Naive thymus-derived CD8-positive, alpha-beta T cell (primary cell): ENCODE measurements at regions not wholly inside any gene's neighbourhood (a gene's known extent, or its start where the extent isn't known, plus 50 kb on each side); places are given as distances from the start of the nearest gene placed in this dataset.

Experiments
- ATAC-seq, 2 donors: fragments of 150-1000 bp; cut with Tn5 transposase in 1 of 2; sonication (Bioruptor Pico), chemical (Tn5 transposase) in 1 of 2; 1 replicate in 1 of 2; 2 replicates in 1 of 2; pipeline ENCODE4 v1.10.0; 2021; ENCODE audit warnings: mild to moderate bottlenecking in 2 of 2, moderate library complexity in 2 of 2
- POLR2A ChIA-PET: fragments of 350-600 bp; sonication (Branson Sonifier 250); formaldehyde crosslinking; loops from one replicate; lab custom pipeline; 2021; ENCODE audit warnings: antibody characterized with exemption; lab: Charles Lee
- DNase-seq, 10 donors: peaks; one replicate each; pipeline versions ENCODE4 v3.0.0 to v3.0.0-alpha.2; 2020 to 2022
- H3K27ac Mint-ChIP-seq, 10 donors: one replicate each; pipeline ENCODE4 v1.8.0; 2020 to 2022; ENCODE audit warnings: mild to moderate bottlenecking in 10 of 10, mixed read lengths in 10 of 10, moderate library complexity in 4 of 10, inconsistent platforms in 1 of 10
- H3K27me3 Mint-ChIP-seq, 5 donors: one replicate each; pipeline ENCODE4 v1.8.0; 2021 to 2022; ENCODE audit warnings: mixed read lengths in 5 of 5
- H3K36me3 Mint-ChIP-seq, 3 donors: one replicate each; pipeline ENCODE4 v1.8.0; 2020 to 2022; ENCODE audit warnings: mixed read lengths in 3 of 3, mild to moderate bottlenecking in 2 of 3, inconsistent platforms in 1 of 3
- H3K4me1 Mint-ChIP-seq, 4 donors: one replicate each; pipeline ENCODE4 v1.8.0; 2021 to 2022; ENCODE audit warnings: mixed read lengths in 4 of 4
- H3K4me3 Mint-ChIP-seq, 10 donors: one replicate each; pipeline ENCODE4 v1.8.0; 2020 to 2022; ENCODE audit warnings: mild to moderate bottlenecking in 10 of 10, mixed read lengths in 10 of 10, moderate library complexity in 6 of 10, inconsistent platforms in 1 of 10
- H3K9me3 Mint-ChIP-seq, 9 donors: one replicate each; pipeline ENCODE4 v1.8.0; 2020 to 2022; ENCODE audit warnings: mixed read lengths in 9 of 9, mild to moderate bottlenecking in 3 of 9, inconsistent platforms in 1 of 9, moderate library complexity in 1 of 9

DNA sequence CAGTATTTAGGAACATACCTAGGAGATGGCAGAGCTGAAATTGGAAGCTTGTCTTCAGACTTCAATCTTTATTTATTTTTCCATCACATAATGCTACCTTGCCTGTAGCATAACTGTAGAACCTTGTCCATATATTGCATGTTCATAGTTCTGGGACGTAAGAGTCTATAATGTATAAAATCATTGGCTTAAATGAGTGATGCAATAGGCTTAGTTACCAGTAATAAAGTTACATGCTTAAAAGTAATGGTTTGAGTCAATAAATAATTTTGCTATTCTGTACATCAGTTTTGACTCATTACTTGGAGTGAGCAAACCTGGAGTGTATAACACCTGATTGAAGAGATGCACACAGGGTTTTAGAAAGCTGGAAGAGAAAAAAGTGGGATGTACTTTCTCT, 229.3 kb downstream of the CDCA7 start:
- DNase-seq, result no peak
- H3K27ac Mint-ChIP-seq, result no peak overlapping the region
- H3K9me3 Mint-ChIP-seq, result no peaks in the 10 kb centered on the region
- POLR2A ChIA-PET, result no interaction called here
- H3K4me3 Mint-ChIP-seq, result no peak overlapping the region
- no peak for ATAC-seq
- H3K27me3 Mint-ChIP-seq, result peaks cover 3 to 14% (median 8%) of the 10 kb centered on the region in 5 donors
- no peaks in the 10 kb centered on the region for H3K36me3 Mint-ChIP-seq
- no peaks in the 10 kb centered on the region for H3K4me1 Mint-ChIP-seq

DNA sequence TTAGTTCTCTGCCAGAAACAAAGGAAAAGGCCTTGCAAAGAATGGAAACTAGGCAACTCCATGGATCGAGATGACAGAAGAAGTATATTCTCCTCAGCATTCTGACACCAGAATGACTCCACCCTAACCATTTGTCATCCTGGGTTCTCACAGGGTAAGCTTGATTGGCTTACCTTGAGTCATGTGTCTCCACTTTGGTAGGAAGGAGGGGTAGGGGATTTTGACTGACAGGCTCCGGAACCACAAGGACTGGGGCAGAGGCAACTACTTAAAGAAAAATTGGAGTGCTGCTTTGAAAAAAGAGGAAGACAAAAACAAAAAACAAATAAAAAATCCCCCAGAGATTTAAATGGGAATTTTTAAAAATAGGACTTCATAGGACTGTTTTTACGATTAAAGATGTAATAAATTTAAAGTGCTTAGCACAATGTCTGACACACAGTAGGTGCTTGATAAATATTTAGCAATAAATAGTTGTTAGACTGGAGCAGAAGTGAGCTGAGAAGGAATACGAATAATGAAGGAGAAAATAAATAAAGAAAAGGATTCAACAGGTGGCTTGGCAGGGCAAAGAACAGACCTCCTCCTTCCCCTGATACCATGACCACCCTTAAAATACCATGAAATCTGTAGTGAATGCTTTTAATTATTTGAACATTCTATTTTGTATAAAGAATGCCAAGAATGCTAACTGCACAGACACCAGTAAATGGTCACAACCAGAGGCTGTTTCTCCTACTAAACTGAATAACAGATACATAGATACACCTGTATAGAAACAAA, 230.2 kb downstream of the CDCA7 start:
- no peak overlapping the region for H3K4me3 Mint-ChIP-seq
- ATAC-seq, result no peak
- no peak for DNase-seq
- H3K27ac Mint-ChIP-seq, result no peak overlapping the region
- H3K36me3 Mint-ChIP-seq, result no peaks in the 10 kb centered on the region
- POLR2A ChIA-PET, result no interaction called here
- no peaks in the 10 kb centered on the region for H3K9me3 Mint-ChIP-seq
- no peaks in the 10 kb centered on the region for H3K4me1 Mint-ChIP-seq
- H3K27me3 Mint-ChIP-seq, result peaks cover 3 to 22% (median 14%) of the 10 kb centered on the region in 5 donors

DNA sequence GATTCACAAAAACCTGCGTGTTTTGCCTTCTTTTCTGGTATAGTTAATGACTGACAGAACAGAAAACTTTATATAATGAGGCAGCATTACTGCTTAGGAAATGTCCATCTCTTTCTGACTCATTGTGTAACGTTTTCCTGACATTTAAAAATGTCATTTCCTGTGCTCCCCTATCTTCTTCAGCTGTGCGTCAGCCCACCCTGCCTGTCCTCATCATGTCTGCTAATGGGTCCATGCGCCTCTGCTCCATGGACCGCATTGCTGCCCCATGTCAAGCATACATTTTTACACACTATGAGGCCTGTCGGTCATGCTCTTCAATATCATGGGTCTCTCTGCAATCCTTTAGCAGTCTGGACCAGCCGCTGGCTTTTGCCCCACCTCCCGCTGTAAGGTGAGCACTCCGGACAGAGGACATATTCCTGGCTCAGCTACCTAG, 234.3 kb downstream of the CDCA7 start:
- DNase-seq (no peak), ATAC-seq (no peak)
- H3K36me3 Mint-ChIP-seq, result peaks cover 0 to 16% (median 3%) of the 10 kb centered on the region in 3 donors
- H3K9me3 Mint-ChIP-seq, result peaks cover 4 to 20% (median 9%) of the 10 kb centered on the region in 9 donors
- no peaks in the 10 kb centered on the region for H3K4me1 Mint-ChIP-seq
- no peak overlapping the region for H3K27ac Mint-ChIP-seq
- POLR2A ChIA-PET, result no interaction called here
- peaks cover 7 to 29% (median 12%) of the 10 kb centered on the region in 5 donors for H3K27me3 Mint-ChIP-seq
- H3K4me3 Mint-ChIP-seq, result no peak overlapping the region

DNA sequence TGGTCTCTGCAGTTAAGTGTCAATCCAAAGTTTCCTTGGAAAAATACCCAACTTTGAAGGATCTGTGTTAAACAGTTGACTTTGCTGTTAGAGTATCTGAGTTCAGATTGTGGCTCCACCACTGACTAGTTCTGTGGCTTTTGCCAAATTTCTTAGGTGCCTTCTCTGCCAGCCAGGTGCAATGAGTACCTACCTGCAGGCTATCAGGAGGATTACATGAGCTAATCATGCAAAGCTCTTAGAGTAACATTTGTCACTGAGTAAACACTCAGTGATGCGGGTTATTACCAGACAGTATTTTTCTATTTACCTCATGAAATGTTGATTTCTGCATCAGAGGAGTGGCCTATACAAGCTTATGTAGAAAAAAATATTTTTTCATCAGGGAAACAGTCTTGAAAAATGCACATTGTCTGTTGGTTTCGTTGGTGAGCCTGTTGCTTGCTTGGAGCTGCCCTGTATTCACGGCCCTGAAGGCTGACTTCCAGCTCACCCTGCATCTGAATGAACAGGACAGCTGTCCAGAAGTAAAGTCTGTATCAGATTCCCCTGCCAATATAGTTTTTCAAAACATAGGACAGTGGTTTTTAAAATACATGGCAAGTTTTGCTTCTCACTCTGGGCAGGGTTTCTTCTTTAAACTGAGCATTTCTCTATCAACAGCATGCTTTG, 235.1 kb downstream of the CDCA7 start:
- Mint-ChIP-seq H3K9me3 (peaks cover 4 to 27% (median 15%) of the 10 kb centered on the region in 9 donors), H3K27ac (no peak overlapping the region), H3K36me3 (peaks cover 0 to 23% (median 3%) of the 10 kb centered on the region in 3 donors), H3K27me3 (peaks cover 7 to 32% (median 11%) of the 10 kb centered on the region in 5 donors), H3K4me3 (no peak overlapping the region), H3K4me1 (no peaks in the 10 kb centered on the region)
- POLR2A ChIA-PET, result no interaction called here
- ATAC-seq (no peak), DNase-seq (no peak)

DNA sequence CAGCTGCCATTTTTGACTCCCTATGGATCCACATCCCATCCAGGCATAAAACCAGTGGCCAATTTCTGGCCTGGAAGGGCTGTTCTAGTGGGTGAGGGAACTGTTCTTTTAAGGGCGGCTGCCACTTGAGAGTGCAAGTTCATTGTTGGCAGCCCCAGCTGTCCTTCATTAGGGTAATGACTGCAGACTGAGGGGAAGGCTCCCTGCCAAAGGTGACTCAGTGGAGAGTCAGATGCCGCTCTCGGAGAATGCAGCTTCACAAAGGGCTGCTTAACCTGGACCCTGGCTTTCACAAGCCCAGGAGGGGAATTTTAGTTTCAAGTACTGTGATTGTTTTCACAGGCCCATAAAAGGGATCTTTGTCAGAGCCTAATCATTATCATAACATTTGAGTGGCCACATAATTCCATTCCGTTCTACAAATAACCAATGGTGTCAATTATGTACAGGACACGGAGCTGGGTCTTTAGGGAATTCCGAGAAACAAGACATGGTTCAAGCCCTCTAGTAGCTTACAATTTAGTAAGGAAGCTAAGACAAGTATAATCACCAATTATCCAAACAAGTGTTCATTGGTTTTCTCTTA, 235.7 kb downstream of the CDCA7 start:
- H3K27me3 Mint-ChIP-seq, result peaks cover 7 to 35% (median 16%) of the 10 kb centered on the region in 5 donors
- DNase-seq (no peak), ATAC-seq (no peak)
- H3K4me1 Mint-ChIP-seq, result no peaks in the 10 kb centered on the region
- peaks cover 4 to 27% (median 15%) of the 10 kb centered on the region in 9 donors for H3K9me3 Mint-ChIP-seq
- H3K36me3 Mint-ChIP-seq, result peaks cover 0 to 23% (median 3%) of the 10 kb centered on the region in 3 donors
- H3K27ac Mint-ChIP-seq, result no peak overlapping the region
- no peak overlapping the region for H3K4me3 Mint-ChIP-seq
- POLR2A ChIA-PET, result no interaction called here

DNA sequence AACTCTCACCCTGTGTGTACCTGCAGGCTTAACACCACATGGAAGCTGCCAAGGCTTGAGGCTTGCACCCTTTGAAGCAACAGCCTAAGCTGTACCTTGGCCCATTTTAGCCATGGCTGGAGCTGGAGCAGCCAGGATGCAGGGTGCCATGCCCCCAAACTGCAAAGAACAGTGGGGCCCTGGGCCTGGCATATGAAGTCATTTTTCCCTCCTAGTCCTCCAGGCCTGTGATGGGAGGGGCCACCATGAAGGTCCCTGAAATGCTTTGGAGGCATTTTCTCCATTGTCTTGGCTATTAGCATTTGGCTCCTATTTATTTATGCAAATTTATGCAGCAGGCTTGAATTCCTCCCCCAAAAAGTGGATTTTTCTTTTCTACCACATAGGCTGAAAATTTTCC, 238.4 kb downstream of the CDCA7 start:
- ATAC-seq, result no peak
- Mint-ChIP-seq H3K4me3 (no peak overlapping the region), H3K4me1 (no peaks in the 10 kb centered on the region), H3K9me3 (peaks cover 4 to 27% (median 15%) of the 10 kb centered on the region in 9 donors), H3K27me3 (peaks cover 3 to 40% (median 19%) of the 10 kb centered on the region in 5 donors), H3K27ac (no peak overlapping the region), H3K36me3 (peaks cover 0 to 23% (median 3%) of the 10 kb centered on the region in 3 donors)
- POLR2A ChIA-PET, result no interaction called here
- DNase-seq, result no peak

DNA sequence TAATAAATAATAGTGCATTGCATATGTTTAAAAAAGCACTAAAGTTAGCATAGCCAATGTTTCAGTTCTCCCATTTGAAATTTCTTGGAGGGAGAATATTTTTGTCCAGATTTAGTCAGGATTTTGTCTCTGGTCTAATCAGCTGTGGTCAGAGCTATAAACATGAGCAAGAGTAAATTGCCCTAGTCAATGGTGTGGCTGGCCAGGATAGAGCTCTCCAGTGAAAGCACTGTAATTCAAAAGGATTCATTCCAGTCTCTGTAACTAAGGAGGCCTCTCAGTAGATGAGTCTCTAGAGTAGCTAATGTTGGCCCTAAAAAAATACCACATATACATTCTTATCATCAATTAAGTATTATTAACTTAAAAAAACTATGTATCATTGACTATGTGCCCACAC, 241.6 kb downstream of the CDCA7 start:
- Mint-ChIP-seq H3K27ac (no peak overlapping the region), H3K4me1 (no peaks in the 10 kb centered on the region), H3K4me3 (no peak overlapping the region), H3K9me3 (peaks cover 3 to 25% (median 13%) of the 10 kb centered on the region in 9 donors), H3K27me3 (peaks cover 2 to 26% (median 6%) of the 10 kb centered on the region in 5 donors), H3K36me3 (peaks cover 0 to 18% (median 3%) of the 10 kb centered on the region in 3 donors)
- DNase-seq (no peak), ATAC-seq (no peak)
- POLR2A ChIA-PET, result no interaction called here

DNA sequence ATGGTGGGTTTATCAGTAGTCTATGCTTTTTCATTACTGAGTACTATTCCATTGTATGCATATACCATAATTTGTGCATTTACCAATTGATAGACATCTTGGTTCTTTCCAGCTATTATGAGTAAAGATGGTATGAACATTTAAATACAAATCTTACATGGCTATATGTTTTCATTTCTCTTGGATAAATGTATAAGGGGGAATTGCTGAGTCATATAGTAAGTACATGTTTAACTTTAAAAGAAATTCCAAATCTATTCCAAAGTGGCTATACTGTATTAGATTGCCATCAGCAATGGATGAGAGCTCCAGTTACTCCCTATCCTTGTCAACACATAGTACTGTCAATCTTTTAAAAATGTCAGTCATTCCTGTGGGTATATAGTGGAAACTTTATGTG, 243.9 kb downstream of the CDCA7 start:
- Mint-ChIP-seq H3K4me1 (no peaks in the 10 kb centered on the region), H3K4me3 (no peak overlapping the region), H3K27me3 (peaks cover 5 to 35% (median 6%) of the 10 kb centered on the region in 5 donors), H3K9me3 (peaks cover 0 to 21% (median 6%) of the 10 kb centered on the region in 9 donors), H3K36me3 (peaks cover 0 to 10% (median 1%) of the 10 kb centered on the region in 3 donors), H3K27ac (no peak overlapping the region)
- ATAC-seq (no peak), DNase-seq (no peak)
- POLR2A ChIA-PET, result no interaction called here

DNA sequence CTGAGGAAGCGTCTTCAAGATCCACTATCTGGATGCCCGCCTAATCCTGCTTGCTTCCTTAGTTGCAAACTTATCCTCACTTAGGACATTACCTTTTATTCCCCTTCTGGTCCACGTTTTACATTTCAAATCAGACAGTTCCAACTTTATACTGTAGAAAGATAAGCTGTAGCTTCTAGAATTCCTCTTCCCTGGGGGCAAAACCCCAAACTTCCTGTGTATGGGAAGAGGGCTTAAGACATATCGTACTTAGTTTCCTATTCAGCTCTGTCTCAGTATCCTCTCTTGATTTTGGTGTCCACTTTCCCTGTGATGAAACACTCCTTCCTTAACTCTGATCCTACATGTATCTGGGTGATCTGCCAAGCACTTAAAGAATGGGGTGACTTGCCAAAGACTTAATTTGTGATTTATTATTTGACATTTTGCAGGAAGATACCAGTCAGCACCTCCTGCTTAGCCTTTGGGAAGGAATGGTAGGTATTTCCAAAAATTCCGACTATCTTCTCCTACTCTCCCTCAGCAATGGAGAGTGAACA, 245.2 kb downstream of the CDCA7 start:
- POLR2A ChIA-PET, result no interaction called here
- Mint-ChIP-seq H3K4me3 (no peak overlapping the region), H3K9me3 (peaks cover 0 to 9% (median 0%) of the 10 kb centered on the region in 9 donors), H3K27ac (no peak overlapping the region), H3K27me3 (peaks cover 4 to 21% (median 6%) of the 10 kb centered on the region in 5 donors), H3K4me1 (no peaks in the 10 kb centered on the region), H3K36me3 (peaks cover 0 to 4% (median 0%) of the 10 kb centered on the region in 3 donors)
- ATAC-seq (no peak), DNase-seq (no peak)

DNA sequence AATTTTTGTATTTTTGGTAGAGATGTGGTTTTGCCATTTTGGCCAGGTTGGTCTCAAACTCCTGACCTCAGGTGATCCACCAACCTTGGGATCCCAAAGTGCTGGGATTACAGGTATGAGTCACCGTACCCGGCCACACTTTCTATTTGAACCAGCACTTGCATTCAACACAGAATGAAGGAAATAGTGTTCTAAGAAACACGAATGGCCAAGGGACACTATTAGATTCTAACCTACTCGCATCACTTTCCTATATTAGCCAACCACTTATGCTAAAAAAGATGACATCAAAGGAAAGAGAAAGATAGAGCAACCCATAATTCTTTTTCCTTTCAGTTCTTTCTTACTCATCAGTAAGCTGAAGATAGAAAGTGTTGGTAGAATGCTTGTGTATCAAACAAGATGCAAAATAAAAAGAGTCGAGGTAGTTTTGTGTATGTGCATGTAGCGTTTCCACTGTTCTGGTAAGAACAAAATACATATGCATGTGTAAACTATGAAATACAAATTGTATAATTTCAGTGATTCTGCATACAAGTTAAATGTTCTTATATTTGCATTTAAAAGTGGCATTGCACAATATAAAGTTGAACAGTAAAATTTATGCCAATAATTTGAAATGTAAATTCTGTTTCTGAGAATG, 247.6 kb downstream of the CDCA7 start:
- H3K4me1 Mint-ChIP-seq, result peaks cover 0 to 2% (median 0%) of the 10 kb centered on the region in 4 donors
- H3K27ac Mint-ChIP-seq, result no peak overlapping the region
- no peak for DNase-seq
- no peak overlapping the region for H3K4me3 Mint-ChIP-seq
- H3K9me3 Mint-ChIP-seq, result peaks cover 0 to 9% (median 0%) of the 10 kb centered on the region in 9 donors
- peaks cover 5 to 13% (median 7%) of the 10 kb centered on the region in 5 donors for H3K27me3 Mint-ChIP-seq
- POLR2A ChIA-PET, result no interaction called here
- H3K36me3 Mint-ChIP-seq, result peaks cover 0 to 4% (median 0%) of the 10 kb centered on the region in 3 donors
- no peak for ATAC-seq

DNA sequence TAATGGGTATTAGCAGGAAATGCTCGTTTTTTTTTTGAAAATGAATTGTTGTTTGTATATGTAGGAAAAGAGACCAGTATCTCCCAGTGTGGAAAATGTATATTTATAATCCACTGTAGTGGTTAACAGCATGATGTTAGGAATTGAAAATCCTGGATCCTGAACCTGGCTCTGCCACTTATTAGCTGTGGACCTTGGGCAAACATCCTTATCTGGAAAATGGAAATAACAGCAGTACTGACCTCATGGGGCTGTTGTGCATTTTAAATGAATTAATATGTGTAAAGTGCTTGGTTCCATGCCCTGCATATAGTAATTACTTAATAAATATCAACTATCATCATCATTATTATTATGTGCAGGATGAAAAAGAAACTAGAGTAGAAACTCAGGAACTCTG, 251.3 kb downstream of the CDCA7 start:
- peaks cover 0 to 2% (median 0%) of the 10 kb centered on the region in 9 donors for H3K9me3 Mint-ChIP-seq
- H3K27ac Mint-ChIP-seq, result no peak overlapping the region
- POLR2A ChIA-PET, result no interaction called here
- H3K4me1 Mint-ChIP-seq, result peaks cover 0 to 2% (median 0%) of the 10 kb centered on the region in 4 donors
- peaks cover 0 to 4% (median 0%) of the 10 kb centered on the region in 3 donors for H3K36me3 Mint-ChIP-seq
- ATAC-seq, result no peak
- H3K4me3 Mint-ChIP-seq, result no peak overlapping the region
- peaks cover 4 to 51% (median 12%) of the 10 kb centered on the region in 5 donors for H3K27me3 Mint-ChIP-seq
- DNase-seq, result no peak

DNA sequence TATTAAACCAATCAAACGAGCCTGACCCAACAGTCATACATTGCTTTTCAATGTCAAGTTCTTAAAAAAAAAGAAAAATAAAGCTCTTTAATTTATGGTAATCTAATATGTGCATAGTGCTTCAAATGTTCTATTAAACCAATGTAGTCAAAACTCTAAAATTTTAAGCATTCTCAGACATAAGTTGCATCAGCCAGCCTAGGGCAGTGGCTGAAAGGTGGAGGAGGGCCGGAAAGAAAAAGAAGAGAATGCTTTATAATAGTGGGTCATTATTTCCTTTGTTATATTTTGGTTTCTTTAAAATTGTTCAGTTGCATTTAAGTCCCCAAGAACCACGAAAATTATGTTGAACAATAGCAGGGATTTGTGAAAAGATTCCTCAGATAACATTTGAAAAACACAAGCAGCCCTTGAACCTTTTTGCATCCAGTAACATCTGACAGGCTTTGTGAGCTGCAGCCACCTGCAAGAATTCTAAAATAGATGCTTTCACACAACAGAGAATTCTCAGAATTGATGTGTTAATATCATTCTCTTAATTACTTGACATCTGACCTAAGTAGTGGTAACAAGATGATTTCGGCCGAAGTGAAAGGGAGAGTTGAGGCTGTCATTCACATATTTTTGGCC, 252.1 kb downstream of the CDCA7 start:
- H3K36me3 Mint-ChIP-seq, result peaks cover 0 to 4% (median 0%) of the 10 kb centered on the region in 3 donors

More for the DNA sequence above, 252.1 kb downstream of the CDCA7 start:
- no peak overlapping the region for H3K4me3 Mint-ChIP-seq
- H3K27ac Mint-ChIP-seq, result no peak overlapping the region
- DNase-seq (no peak), ATAC-seq (no peak)
- H3K27me3 Mint-ChIP-seq, result peaks cover 6 to 55% (median 13%) of the 10 kb centered on the region in 5 donors
- peaks cover 0 to 2% (median 0%) of the 10 kb centered on the region in 9 donors for H3K9me3 Mint-ChIP-seq
- H3K4me1 Mint-ChIP-seq, result peaks cover 0 to 2% (median 0%) of the 10 kb centered on the region in 4 donors
- POLR2A ChIA-PET, result interaction anchor here (0.6 kb wide), 1 partner anchor 887 kb away, joined by 3 read pairs; no protein-coding TSS in a partner anchor
